ENCODE measurements at regions not wholly inside any gene's neighbourhood (a gene's known extent, or its start where the extent isn't known, plus 50 kb on each side); places are given as distances from the start of the nearest gene placed in this dataset.
"Not testable (repeated sequence)": the region's sequence is repeated elsewhere in the genome, so short reads cannot be mapped to it uniquely, and the experiment has no call there.

DNA sequence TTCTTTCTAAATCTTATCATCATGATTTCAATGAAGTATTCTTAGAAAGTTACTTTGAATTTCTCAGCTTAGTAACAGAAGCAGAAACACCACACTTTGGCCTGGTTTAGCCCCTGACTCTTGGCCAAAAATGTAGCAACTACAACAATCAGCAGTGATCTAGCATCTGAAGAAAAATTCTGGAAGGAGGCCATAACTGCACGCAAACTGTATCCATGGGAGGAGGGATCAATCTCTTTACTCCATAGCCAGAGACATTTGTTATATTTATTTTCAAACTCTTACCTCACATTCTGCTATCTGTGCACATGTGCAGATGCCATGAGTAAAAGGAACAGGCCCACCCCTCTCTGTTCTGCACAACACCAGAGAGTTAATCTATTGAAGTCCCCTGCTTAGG is 251.0 kb upstream of the P2RY1 start:
- no peak for FAIRE-seq

DNA sequence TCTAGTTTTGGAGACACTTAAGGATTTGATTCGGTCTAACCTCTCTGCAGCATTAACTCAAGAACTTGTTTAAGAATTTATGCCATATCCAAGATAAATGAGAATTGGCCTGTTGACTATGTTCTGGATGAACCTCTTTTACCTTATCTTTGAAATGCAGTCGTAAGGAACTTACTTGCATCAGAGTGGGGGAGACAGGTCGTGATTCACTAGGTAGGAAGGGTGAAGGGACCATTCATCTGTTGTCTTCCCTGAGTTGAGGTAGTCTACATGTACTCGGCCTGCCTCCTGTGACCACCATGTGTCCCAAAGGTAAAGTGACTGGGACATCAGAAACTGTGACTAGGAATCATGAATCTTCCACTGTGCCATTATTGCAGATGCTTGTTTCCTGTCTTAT is 248.0 kb upstream of the P2RY1 start:
- FAIRE-seq = no peak

DNA sequence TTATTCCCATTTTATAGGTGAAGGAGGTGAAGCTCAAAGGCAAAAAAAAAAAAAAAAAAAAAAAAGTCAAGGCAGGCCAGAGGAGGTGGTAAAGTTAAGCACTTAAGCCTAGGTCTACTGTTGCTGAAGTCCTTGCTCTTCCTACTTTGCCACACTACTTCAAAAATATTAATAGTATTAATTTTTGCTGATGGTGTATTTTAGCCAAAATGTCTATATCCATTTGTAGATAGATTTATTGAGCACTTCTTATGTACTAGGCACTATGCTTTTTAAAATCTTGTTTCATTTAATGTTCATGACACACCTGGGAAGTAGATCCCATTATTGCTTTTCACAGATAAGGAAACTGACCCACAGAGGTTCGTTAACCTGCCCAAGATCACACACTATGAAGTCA is 247.1 kb upstream of the P2RY1 start:
- FAIRE-seq = no peak

DNA sequence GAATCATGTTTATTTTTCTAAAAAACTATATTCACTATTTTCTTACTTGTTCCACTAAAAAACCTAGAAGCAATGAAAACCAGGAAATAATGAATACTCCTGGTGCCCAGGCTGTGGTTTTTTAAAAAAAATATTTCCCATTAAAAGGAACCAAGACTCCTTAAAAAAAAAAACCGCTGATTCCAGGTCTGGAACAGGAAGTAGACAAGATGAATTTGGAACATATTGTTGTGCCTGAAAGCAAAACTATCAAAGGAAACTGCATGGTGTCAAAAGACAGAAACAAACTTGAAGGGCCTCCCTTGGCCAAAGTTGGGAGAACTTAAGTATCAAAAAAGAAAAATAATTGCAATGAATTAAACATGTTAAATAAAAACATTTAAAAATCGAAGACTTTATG is 245.3 kb upstream of the P2RY1 start:
- no peak for FAIRE-seq

DNA sequence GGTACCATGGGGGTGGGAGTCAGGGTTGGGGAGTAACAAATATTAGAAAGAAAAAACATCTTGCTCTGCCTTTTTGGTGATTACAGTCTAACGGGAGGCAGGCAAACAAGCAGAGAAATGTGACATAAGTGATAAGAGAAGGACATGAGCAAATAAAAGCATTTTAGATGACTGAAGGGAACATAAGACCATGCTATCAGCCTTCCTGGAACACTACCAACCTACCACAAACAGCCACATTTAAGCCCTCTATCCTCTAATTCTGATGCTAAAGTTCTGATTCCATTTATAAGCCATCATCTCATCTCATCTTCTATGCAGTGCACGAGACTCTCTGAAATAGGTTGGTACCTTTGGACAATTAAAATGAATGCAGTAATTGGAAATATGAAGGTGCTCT is 243.4 kb upstream of the P2RY1 start:
- no peak for FAIRE-seq

DNA sequence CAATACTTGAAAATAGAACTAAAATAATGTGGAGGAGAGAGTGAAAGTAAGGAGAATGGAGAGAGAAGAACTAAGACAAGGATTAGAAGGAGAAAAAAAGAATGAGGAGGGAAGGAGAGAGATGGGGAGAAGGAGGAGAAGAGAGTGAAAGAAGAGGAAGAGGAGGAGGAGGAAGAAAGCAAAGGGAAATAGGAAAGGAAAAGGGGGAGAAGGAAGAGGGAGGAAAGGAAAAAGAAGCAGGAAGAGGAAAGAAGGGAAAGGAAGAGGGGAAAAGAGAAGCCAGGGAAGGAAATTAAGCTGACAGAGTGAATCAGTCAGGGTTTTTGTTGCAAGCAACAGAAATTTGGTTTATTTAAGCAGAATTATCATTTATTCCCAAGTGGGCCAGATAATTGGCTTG is 241.7 kb upstream of the P2RY1 start:
- FAIRE-seq = no peak

DNA sequence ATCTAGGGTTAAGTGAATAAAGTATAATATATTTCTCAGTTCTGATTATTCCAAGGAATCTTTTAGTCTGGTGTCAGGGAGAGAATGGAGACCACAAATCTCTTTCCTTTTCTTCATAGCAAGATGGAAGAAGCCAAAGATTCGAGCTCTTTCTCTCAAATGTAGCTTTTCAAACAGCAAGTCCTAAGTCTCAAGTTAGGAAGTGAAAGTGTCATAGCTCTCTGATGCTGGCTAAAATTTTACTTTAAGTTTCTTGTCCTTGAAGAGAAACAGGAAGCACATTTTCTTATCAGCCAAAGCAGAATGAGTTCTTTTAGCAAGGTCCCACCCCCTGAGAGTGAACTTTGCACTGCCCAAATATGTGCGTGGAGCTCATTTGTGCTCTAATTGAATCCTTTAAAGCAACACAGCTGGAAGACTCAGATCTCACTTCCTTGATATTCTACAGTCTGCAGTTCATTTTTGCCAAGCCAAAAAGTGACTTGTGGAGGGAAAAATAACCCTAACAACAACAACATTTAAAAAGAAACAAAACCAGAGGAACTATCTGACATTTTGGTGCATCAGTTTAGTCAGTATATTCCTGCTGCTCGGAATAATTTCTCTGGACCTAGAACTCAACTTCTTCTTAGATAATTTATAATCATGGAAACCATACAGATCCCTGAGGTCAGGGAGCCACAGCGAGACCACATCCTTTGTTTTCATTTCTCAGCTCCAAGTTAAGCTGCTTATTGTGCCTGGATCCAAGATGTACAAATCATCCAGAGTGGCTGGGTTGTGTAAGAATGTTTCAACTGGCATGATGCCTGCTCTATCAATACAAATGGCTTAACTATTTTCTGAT is 238.7 kb upstream of the P2RY1 start:
- no peak for FAIRE-seq

DNA sequence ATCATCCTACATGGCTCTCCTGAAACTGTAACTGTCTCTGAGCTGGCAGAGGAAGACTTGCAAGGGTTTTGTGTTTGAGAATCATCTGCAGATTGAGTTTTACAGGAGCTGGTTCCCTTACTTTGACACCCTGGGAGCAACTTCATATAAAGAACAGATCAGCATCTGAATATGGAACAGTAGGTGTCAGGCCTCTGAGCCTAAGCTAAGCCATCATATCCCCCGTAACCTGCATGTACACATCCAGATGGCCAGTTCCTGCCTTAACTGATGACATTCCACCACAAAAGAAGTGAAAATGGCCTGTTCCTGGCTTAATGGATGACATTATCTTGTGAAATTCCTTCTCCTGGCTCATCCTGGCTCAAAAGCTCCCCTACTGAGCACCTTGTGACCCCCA is 238.1 kb upstream of the P2RY1 start:
- not testable (repeated sequence) for FAIRE-seq

DNA sequence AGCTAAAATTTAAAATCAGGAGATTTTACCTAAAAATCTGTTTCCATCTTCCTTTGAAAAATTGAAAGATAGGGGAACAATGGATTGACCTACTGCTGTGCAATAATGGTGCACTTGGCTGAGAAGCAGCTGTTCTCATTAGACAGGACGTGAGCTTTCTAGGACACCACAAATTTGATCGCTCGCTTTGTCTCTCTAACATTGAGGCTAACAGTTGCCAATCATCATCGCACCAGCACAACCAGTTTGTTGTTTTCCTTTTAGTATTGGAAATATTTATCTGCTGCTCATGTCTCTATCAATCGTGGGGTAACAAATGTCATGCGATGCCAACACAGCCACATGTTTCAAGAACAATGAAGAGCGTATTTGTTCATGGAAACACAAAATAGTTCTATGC is 228.8 kb upstream of the P2RY1 start:
- FAIRE-seq = no peak

DNA sequence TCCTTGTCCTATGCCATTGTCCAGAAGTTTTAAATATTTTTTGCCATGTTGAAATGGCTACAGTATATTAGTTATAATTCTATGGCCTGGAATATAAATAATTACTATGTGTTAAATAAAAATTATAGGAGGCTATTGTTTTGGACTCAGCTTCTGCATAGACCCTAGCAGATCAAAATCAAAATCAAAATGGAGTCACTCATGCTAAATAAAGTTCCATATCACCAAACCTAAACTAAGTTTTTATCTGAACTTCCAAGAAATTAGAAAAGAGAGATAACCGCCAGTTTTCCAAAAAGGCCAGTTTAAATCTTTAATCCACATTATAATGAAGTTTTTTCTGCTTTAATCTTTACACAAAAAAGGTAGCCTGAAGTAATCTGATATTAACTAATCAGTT is 227.8 kb upstream of the P2RY1 start:
- no peak for FAIRE-seq

DNA sequence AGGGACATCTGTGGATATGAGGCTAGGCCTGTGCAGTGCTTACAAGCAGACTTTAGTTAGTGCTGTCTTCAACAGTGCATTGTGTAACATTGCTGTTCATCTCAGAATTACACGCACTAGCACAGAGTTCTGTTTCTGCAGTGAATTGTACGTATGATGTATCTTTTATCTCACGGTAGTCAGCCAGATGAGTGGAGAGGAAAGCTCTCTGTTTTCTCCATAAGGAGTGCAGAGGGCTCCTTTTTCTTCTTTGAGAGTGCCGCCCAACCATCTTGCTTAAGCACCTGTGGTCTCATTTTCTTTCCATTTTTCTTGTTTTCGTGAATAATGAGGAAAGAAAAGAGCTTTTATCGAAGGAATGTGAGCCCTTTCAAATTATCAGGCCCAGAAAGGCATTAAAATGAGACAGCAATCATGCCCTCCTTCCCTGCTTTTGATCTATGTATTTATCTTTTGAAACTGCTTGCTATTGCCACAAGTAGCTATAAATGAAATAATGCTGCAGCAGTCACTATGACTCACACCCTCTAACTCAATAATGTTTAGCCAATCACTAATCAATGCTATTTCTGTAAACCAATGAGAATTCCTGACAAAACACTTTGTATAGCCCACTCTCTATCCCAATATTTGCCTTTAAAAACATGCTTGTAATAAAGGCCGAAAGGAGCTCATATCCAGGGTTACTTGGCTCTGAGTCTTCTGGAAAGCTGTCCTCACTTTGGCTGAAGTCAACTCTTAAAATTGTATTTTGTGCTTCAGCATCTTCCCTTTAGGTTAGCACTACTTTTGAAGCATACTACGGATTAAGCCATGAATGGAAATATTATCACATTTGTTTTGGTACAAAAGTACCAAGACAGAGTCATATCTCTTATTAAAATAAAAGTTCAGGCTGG is 226.0 kb upstream of the P2RY1 start:
- no peak for FAIRE-seq

DNA sequence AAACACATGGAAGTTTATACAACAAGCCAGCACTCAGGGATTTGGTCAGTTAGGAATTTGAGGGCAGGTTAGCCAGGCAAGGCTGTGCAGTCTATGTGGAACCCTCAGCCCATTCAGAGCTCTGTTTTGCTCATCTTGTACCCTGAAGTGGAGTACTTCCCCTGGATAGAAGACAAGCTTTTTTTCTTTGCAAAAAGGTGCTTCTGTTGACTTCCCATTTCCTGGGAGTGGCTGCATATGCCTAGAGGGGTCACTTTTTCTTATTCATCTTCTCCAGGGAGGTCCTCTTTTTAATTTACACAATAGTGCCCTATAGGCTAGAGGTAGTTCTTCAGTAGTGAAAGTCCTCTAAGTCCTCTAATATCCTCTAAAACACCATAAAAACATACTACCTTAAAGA is 225.0 kb upstream of the P2RY1 start:
- no peak for FAIRE-seq

DNA sequence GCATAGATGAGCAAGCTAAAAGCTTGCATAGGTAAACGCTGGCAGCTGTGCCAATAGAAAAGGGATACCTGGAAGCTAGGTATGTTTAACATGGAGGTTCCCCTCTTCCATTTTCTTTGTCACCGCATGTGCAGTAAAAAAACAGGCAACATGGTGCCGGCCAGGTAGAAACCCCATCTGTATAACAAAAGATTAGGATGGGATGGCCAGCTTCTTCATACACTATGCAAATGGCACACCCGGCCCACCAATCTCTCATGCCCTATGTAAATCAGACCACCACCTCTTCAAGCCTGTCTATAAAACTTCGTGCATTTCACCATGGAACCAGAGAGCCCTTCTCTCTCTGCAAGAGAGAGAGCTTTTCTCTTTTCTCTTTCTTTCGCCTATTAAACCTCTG is 224.3 kb upstream of the P2RY1 start:
- FAIRE-seq = no peak

DNA sequence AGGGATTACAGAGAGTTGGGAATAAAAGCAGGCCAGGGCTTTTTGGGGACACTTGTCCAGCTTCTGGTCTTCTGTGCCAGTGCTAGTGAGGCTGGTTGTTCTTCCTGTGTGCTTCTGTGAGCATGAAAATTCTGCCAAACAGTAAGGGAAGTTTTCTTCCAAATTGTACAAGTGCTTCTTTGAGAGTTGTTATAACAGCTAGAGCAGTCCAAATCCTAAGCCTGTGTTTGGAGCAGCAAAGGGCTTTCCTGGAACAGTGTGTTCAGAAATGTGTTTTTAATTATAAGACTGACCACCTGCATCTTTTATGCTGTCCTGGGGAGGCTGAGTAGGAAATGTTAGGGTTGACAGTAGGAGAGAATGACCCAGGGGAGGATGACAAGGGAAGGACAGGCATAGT is 223.0 kb upstream of the P2RY1 start:
- no peak for FAIRE-seq

DNA sequence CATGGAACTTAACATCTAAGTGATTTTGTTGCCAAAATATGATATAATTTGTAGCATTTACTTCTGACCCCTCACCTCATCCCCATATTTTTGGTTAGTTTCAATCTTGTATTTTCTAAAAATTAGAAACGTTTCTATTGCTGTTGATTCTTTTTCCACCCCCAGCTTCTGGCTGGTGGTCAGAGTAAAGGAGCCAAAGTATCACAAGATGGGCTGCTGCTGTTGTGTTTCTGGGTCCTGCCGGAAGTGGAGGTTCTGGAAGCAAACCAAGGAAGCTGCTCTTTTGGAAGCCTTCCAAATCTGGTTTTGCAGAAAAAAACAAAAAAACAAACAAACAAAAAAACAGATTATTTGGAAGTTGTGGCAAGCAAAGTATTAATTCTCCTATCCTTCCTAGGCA is 221.1 kb upstream of the P2RY1 start:
- FAIRE-seq = no peak

DNA sequence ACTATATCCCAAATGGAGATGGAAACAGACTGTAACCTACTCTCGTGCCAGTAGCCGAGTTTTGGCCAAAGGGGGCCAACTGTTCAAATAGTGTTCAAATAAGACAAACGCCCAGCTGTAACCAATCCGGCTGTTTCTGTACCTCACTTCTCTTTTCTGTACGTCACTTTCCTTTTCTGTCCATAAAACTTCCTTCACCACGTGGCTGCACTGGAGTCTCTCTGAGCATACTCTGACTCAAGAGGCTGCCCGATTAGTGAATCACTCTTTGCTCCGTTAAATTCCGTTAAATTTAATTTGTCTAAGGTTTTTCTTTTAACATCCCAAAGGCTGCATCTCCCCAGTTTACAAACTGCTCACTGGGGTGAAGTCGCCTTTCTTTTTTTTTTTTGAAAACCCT is 219.2 kb upstream of the P2RY1 start:
- FAIRE-seq = no peak

DNA sequence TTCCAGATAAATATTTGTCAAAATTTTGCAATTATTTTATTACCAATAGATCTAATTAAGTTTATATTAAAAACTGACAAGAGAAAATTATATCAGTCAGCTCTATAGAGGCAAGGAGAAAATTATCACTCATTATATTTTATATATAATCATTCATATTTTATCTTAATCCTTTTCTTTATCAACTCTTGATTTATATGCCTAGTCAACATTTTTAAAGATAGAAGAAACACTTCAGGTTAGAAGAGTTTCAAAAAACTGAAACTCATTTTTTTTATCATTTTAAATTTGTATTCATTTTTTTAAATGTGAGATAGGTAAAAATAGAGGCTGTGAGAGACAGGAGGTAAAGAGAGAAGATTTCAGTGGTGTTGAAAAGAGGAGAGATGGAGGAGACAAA is 217.3 kb upstream of the P2RY1 start:
- FAIRE-seq = no peak

DNA sequence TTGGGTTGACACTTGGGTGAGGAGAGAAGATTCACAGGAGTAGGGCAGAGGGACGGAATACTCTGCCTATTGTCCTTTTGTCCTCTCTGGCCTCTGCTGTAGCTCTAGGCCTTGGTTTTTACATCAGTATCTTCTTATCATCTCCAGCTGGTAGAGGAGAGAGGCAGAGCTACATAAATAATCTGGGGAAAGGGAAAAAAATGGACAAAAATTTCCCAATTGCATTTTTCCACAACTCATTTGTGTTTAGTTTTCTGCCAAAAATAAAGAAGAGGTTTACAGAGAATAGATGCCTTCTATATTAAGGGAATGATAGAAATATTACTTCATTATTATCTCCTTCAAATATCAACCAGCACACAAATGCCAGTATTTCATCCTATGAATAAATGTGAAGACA is 216.4 kb upstream of the P2RY1 start:
- no peak for FAIRE-seq

DNA sequence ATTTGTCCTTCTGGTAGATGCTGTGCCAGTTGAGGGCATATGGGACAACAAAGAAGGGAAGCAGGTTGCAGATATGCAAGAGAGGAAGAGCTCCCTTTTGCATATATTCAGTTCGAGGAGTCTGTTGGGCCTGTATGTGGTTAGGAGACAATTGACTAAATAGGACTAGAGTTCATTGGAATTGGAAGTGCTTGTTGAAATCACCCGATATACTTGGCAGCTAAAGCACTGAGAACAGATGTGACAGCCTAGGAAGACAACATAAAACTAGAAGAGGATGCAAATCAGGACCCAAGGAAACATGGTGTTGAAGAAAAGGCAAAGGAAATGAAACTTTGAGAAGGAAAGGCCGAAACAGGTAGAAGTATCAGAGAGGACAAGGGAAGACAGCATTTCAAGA is 215.2 kb upstream of the P2RY1 start:
- FAIRE-seq = no peak

DNA sequence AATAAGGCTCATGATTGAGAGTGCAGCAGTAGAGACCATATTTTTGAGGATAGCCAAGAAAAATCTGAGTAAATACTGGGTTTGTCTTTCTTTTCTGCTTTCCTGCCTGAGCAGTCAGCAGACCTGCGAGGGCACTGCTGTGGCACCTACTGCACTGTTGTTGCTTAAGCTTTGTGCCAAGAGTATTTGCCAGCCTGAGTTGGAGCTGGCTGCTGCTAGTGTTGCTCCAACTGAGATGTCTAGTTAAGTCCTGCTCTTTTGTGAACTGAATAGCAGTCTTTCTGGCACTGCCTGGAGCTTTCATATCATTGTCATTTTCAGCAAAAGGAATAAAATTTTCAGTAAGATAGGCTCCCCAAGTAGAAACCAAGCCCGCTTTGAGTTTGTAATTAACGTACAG is 214.5 kb upstream of the P2RY1 start:
- FAIRE-seq = no peak

DNA sequence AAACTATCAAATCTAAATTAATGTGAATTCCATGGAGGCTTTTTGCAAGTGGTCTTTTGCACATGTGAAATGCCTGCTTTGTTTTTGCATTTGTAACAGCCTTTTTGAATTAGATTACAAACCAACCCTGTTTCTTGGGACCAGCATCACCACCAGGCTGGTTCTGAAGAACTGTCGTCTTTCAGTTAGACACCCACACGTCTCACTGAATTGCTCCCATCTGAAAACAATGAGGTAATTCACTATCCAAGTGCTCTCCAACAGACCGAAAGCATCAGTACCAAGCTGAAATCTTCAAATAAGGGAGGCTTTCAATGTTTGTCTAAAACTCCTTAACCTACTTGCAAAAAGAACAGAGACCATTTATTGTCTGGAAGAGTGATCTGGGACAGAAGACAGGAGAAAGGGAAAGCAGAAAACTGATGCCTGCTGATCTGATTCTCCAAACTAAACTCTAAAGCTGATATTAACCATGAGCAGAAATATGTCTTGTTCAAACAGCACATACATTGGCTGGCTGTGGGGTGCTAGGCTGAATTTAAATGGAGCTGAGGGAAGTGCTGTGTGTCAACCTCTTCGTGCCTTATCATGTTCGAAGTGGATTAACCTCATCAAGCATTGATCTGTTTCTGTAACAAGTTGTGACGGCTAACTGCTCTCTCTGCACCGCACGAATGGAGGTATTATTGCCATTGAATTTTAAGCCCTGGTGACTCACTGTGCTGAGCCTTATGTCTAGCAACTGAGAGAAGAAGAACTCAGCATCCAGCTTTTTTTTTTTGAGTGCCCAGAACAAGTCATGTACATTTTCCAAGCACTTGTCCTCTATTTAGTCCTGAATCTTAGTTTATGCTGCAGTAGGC is 213.7 kb upstream of the P2RY1 start:
- no peak for FAIRE-seq

DNA sequence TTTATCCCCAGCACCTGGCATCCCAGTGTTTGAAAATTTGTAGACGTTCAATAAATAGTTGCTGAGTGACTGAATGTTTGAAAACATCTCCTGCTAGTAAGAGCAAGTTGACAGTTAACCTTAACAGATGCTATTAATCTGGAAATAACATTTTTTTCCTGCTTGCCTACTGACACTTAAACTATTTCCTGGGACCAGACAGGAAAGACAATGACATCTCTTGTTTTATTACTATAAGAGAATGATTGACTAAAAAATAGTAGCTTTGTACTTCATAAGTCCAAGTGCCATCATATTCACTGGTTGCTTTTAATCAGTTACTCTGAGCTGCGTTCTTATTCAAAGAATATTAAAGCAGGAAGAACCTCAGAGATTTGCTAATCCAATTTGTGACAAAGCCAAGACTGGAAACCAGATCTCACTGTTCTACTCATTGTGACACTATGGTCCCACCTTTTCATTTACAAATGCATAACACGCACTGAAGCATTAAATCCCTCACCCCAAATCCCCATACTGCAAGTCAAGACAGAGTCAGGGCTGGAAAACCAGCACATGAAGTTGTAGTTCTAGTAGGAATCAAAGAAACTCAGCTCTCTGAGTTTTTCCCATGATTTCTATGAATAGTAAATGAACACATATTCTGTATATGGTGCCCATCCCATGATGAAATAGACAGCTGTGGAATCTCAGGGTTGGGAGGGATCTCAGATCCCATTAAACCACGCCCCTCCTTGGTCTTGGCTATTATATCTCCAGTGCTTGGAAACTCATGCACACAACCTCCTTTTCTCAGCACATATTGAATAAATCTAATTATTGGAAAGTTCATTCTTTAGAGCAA is 212.7 kb upstream of the P2RY1 start:
- FAIRE-seq = no peak
